Psoas muscle (tissue), 7 donors: ENCODE measurements at regions not wholly inside any gene's neighbourhood (a gene's known extent, or its start where the extent isn't known, plus 50 kb on each side); places are given as distances from the start of the nearest gene placed in this dataset.

Source experiments
- ATAC-seq, 4 donors: fragments of 200-7000 bp; cut with Tn5 transposase; one replicate each; pipeline ENCODE4 v1.9.1; 2020; ENCODE audit warnings: moderate library complexity in 3 of 4, mild to moderate bottlenecking in 2 of 4
- DNase-seq, 2 donors: peaks; one replicate each; pipeline ENCODE4 v3.0.0-alpha.2; 2020
- H3K27ac ChIP-seq: fragments of 200-600 bp; one replicate; pipeline ENCODE4 v1.8.0; 2022
- H3K27me3 ChIP-seq, 3 donors: fragments of 200-600 bp in 1 of 3; one replicate each; pipeline versions ENCODE4 v1.6.1 to v1.8.0; 2013 to 2022; ENCODE audit warnings: low read length in 2 of 3, mild to moderate bottlenecking in 2 of 3, moderate library complexity in 1 of 3; ENCODE audit not compliant: insufficient read depth in 3 of 3
- H3K36me3 ChIP-seq, 2 donors: fragments of 200-600 bp in 1 of 2; one replicate each; pipeline versions ENCODE4 v1.6.1 to v1.8.0; 2013 to 2022; ENCODE audit warnings: low read depth in 1 of 2, mild to moderate bottlenecking in 1 of 2, moderate library complexity in 1 of 2; ENCODE audit not compliant: insufficient read depth in 1 of 2
- H3K4me1 ChIP-seq: fragments of 200-600 bp; one replicate; pipeline ENCODE4 v1.8.0; 2022
- H3K4me3 ChIP-seq: fragments of 200-600 bp; one replicate; pipeline ENCODE4 v1.8.0; 2022; ENCODE audit warnings: mild to moderate bottlenecking
- H3K9me3 ChIP-seq: fragments of 200-600 bp; one replicate; pipeline ENCODE4 v1.8.0; 2022
- CTCF ChIP-seq: fragments of 200-600 bp; IDR thresholded peaks from one replicate; pipeline ENCODE4 v1.8.0; 2022; ENCODE audit warnings: antibody characterized with exemption
- WGBS, 3 donors: extraction: QIAGEN DNeasy Blood & Tissue Kit; methylation state at CpG; one replicate each; pipeline versions ENCODE4 v1.1.6 to v1.1.7; 2013; 5-methylcytosine and 5-hydroxymethylcytosine counted together
- intact Hi-C, 2 donors: fragments of 100-400 bp; cut with DNase I; formaldehyde crosslinking; loops; one replicate each; pipeline versions ENCODE4 v1.11.0 to v1.14.2; 2022
- donor health status: healthy with polysubstance abuse.
- donor health status: DM: no; HTN: no; CAD: no; lungs with moderate emphysema.
- donor health status: Bipolar disorder and iron deficiency.
- donor health status: healthy.
- donor health status: DM: yes; HTN: yes; CAD: no.
- donor health status: DM: no; HTN: no; CAD: no.
- donor health status: DM: yes; HTN: yes; CAD: no.

GRCh38 chr11:69904161-69904973 lies 85.2 kb upstream of the FGF3 start:
- no peaks in the 10 kb centered on the region for H3K9me3 ChIP-seq
- 74 to 83% (median 78%) methylated on average over 14 of the region's 14 CpGs for WGBS, 3 donors
- peaks cover 0 to 8% (median 0%) of the 10 kb centered on the region in 3 donors for H3K27me3 ChIP-seq
- intact Hi-C loops = no loop called here
- TF ChIP-seq CTCF = no peak
- ATAC-seq = no peak
- peaks cover 11% of the 10 kb centered on the region for H3K4me1 ChIP-seq
- no peak overlapping the region for H3K4me3 ChIP-seq
- no peak overlapping the region for H3K27ac ChIP-seq
- no peaks in the 10 kb centered on the region for H3K36me3 ChIP-seq
- DNase-seq = peak; percentile 6 to 21

- TF ChIP-seq CTCF = no peak
- no peak overlapping the region for H3K4me3 ChIP-seq
- H3K36me3 ChIP-seq = no peaks in the 10 kb centered on the region
- DNase-seq = no peak
- 86 to 91% (median 86%) methylated on average over 6 of the region's 6 CpGs for WGBS, 3 donors
- H3K4me1 ChIP-seq = peaks cover 13% of the 10 kb centered on the region
- no peak for ATAC-seq
- H3K27me3 ChIP-seq = peaks cover 0 to 14% (median 0%) of the 10 kb centered on the region in 3 donors
- H3K27ac ChIP-seq = no peak overlapping the region
- no peaks in the 10 kb centered on the region for H3K9me3 ChIP-seq
- intact Hi-C loops = no loop called here
Observed at GRCh38 chr11:69904974-69905535, 85.8 kb upstream of the FGF3 start.

GRCh38 chr11:69905611-69906452 lies 86.6 kb upstream of the FGF3 start:
- no peaks in the 10 kb centered on the region for H3K36me3 ChIP-seq
- no peak overlapping the region for H3K27ac ChIP-seq
- WGBS, 3 donors = 72 to 80% (median 75%) methylated on average over 13 of the region's 13 CpGs
- no peak overlapping the region for H3K4me3 ChIP-seq
- H3K27me3 ChIP-seq = peaks cover 0 to 15% (median 3%) of the 10 kb centered on the region in 3 donors
- no peak for ATAC-seq
- no peaks in the 10 kb centered on the region for H3K9me3 ChIP-seq
- intact Hi-C loops = no loop called here
- TF ChIP-seq CTCF = no peak
- DNase-seq = peak in 1 of 2 donors; percentile 32
- peaks cover 8% of the 10 kb centered on the region for H3K4me1 ChIP-seq

GRCh38 chr11:69906453-69906907 lies 87.3 kb upstream of the FGF3 start:
- no peak for ATAC-seq
- TF ChIP-seq CTCF = no peak
- Histone ChIP-seq H3K9me3 (no peaks in the 10 kb centered on the region), H3K27ac (no peak overlapping the region), H3K4me3 (no peak overlapping the region), H3K4me1 (peaks cover 3% of the 10 kb centered on the region), H3K27me3 (peaks cover 0 to 19% (median 3%) of the 10 kb centered on the region in 3 donors), H3K36me3 (no peaks in the 10 kb centered on the region)
- intact Hi-C loops = no loop called here
- 57 to 63% (median 57%) methylated on average over 3 of the region's 3 CpGs for WGBS, 3 donors
- no peak for DNase-seq
